D341Med (cell line): ENCODE measurements at regions not wholly inside any gene's neighbourhood (a gene's known extent, or its start where the extent isn't known, plus 50 kb on each side); places are given as distances from the start of the nearest gene placed in this dataset.

Experiments
- DNase-seq: peaks from one replicate; pipeline ENCODE4 v3.0.0; 2012; ENCODE audit warnings: low spot score

GRCh38 chr9:103615994-103616393 lies 478.1 kb upstream of the SMC2 start:
- no peak for DNase-seq

GRCh38 chr9:103617046-103617445 lies 477.1 kb upstream of the SMC2 start:
- no peak for DNase-seq

- no peak for DNase-seq
These were observed 468.8 kb upstream of the SMC2 start for GRCh38 chr9:103625161-103625804.

- DNase-seq, result no peak
These were observed 466.4 kb upstream of the SMC2 start for GRCh38 chr9:103627731-103628130.

- DNase-seq, result no peak
These were observed 445.0 kb upstream of the SMC2 start for GRCh38 chr9:103649086-103649485.

- no peak for DNase-seq
These were observed 436.0 kb upstream of the SMC2 start for GRCh38 chr9:103658156-103658555.

GRCh38 chr9:103660830-103661229 lies 433.3 kb upstream of the SMC2 start:
- DNase-seq, result no peak

- DNase-seq, result no peak
These were observed 432.4 kb upstream of the SMC2 start for GRCh38 chr9:103661663-103662062.

GRCh38 chr9:103669296-103669695 lies 424.8 kb upstream of the SMC2 start:
- no peak for DNase-seq

GRCh38 chr9:103674271-103674670 lies 419.8 kb upstream of the SMC2 start:
- no peak for DNase-seq

GRCh38 chr9:103680581-103680980 lies 413.5 kb upstream of the SMC2 start:
- DNase-seq, result no peak

GRCh38 chr9:103681435-103681834 lies 412.7 kb upstream of the SMC2 start:
- DNase-seq, result no peak

- no peak for DNase-seq
These were observed 393.7 kb upstream of the SMC2 start for GRCh38 chr9:103700195-103700962.

- no peak for DNase-seq
These were observed 391.5 kb upstream of the SMC2 start for GRCh38 chr9:103702572-103702971.

- DNase-seq, result no peak
These were observed 386.9 kb upstream of the SMC2 start for GRCh38 chr9:103707181-103707580.

- DNase-seq, result no peak
These were observed 384.7 kb upstream of the SMC2 start for GRCh38 chr9:103709366-103709765.

GRCh38 chr9:103713631-103714030 lies 380.5 kb upstream of the SMC2 start:
- DNase-seq, result no peak

- no peak for DNase-seq
These were observed 379.1 kb upstream of the SMC2 start for GRCh38 chr9:103714992-103715391.

GRCh38 chr9:103721056-103721455 lies 373.1 kb upstream of the SMC2 start:
- no peak for DNase-seq

- no peak for DNase-seq
These were observed 363.2 kb upstream of the SMC2 start for GRCh38 chr9:103730866-103731265.

GRCh38 chr9:103731541-103731940 lies 362.6 kb upstream of the SMC2 start:
- no peak for DNase-seq

- DNase-seq, result no peak
These were observed 359.6 kb upstream of the SMC2 start for GRCh38 chr9:103734471-103734870.

GRCh38 chr9:103755441-103755840 lies 338.7 kb upstream of the SMC2 start:
- DNase-seq, result no peak

GRCh38 chr9:103755986-103756385 lies 338.1 kb upstream of the SMC2 start:
- no peak for DNase-seq
